Ishikawa (cell line): ENCODE measurements at regions not wholly inside any gene's neighbourhood (a gene's known extent, or its start where the extent isn't known, plus 50 kb on each side); places are given as distances from the start of the nearest gene placed in this dataset.

Experiments used
- EP300 ChIP-seq: IDR thresholded peaks from 2 replicates; pipeline ENCODE4 v1.6.1; 2012; ENCODE audit warnings: borderline replicate concordance
- MAX ChIP-seq: IDR thresholded peaks from 2 replicates; pipeline ENCODE4 v1.6.1; 2012
- NFIC ChIP-seq: IDR thresholded peaks from 2 replicates; pipeline ENCODE4 v1.6.1; 2012
- TCF12 ChIP-seq: IDR thresholded peaks from 2 replicates; pipeline ENCODE4 v1.6.1; 2012; ENCODE audit warnings: low read depth
- YY1 ChIP-seq: IDR thresholded peaks from 2 replicates; pipeline ENCODE4 v1.6.1; 2012; ENCODE audit warnings: low read depth
- ZBTB7A ChIP-seq: IDR thresholded peaks from 2 replicates; pipeline ENCODE4 v1.6.1; 2012; ENCODE audit warnings: low read depth
- TF ChIP-seq, protein P1 (sequence below): IDR thresholded peaks from 2 replicates; pipeline ENCODE4 v1.6.1; 2012; ENCODE audit warnings: low read depth, mild to moderate bottlenecking
- TF ChIP-seq, protein P2 (sequence below): IDR thresholded peaks from 2 replicates; pipeline ENCODE4 v1.6.1; 2012

DNA sequence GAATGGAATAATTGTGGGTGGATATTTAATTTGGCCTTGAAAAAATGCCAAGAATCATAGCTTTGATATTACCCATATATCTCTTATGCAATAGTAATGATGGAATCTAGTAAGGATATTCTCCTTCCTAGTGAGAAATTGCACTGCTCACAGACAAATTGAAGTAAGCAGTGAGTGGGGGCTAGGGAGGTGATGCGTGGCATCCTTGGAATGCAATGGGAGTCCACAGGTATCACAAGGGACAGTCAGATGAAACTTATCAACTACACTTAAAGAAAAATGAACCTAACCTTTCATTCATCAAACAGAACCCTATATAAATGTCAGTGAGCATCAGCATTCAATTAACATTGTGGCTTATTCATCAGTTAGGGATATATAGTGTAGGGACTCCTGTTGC, 57.8 kb downstream of the IZUMO3 start:
- TF ChIP-seq, protein P1, sequence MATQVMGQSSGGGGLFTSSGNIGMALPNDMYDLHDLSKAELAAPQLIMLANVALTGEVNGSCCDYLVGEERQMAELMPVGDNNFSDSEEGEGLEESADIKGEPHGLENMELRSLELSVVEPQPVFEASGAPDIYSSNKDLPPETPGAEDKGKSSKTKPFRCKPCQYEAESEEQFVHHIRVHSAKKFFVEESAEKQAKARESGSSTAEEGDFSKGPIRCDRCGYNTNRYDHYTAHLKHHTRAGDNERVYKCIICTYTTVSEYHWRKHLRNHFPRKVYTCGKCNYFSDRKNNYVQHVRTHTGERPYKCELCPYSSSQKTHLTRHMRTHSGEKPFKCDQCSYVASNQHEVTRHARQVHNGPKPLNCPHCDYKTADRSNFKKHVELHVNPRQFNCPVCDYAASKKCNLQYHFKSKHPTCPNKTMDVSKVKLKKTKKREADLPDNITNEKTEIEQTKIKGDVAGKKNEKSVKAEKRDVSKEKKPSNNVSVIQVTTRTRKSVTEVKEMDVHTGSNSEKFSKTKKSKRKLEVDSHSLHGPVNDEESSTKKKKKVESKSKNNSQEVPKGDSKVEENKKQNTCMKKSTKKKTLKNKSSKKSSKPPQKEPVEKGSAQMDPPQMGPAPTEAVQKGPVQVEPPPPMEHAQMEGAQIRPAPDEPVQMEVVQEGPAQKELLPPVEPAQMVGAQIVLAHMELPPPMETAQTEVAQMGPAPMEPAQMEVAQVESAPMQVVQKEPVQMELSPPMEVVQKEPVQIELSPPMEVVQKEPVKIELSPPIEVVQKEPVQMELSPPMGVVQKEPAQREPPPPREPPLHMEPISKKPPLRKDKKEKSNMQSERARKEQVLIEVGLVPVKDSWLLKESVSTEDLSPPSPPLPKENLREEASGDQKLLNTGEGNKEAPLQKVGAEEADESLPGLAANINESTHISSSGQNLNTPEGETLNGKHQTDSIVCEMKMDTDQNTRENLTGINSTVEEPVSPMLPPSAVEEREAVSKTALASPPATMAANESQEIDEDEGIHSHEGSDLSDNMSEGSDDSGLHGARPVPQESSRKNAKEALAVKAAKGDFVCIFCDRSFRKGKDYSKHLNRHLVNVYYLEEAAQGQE = no peak
- TF ChIP-seq TCF12 (no peak), NFIC (no peak), YY1 (no peak), MAX (no peak), ZBTB7A (no peak), EP300 (no peak)
- TF ChIP-seq, protein P2, sequence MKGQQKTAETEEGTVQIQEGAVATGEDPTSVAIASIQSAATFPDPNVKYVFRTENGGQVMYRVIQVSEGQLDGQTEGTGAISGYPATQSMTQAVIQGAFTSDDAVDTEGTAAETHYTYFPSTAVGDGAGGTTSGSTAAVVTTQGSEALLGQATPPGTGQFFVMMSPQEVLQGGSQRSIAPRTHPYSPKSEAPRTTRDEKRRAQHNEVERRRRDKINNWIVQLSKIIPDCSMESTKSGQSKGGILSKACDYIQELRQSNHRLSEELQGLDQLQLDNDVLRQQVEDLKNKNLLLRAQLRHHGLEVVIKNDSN = no peak
